ENCODE measurements at regions not wholly inside any gene's neighbourhood (a gene's known extent, or its start where the extent isn't known, plus 50 kb on each side); places are given as distances from the start of the nearest gene placed in this dataset.

DNA sequence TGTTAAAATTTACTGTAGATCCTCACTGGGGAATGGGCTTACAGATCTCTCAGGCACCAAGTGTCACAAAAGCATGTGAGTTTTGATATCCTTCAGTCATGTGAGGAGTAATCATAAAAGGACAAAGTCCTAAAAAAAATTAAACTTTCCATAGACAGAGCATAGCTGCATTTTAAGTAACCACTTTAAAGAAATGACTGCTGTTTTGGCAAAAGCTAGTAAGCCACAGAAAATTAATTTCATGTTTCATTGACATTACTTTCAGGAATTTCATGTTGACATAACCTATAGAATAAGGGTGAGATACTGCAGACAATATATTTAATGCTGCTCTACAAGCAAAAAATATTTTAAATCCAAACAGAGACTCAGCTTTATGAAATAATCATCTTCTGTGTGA, 156.3 kb downstream of the LYPLAL1 start:
- H3K27ac ChIP-seq (ENCODE audit: low read depth, low read length), result peak overlapping the region; percentile 31

GRCh38 chr1:219329578-219329977, 155.9 kb downstream of the LYPLAL1 start:
- TF ChIP-seq CTCF (IDR thresholded peaks at IDR 0.05; ENCODE audit: extremely low read depth, low read depth, low read length), result no peak
- DNase-seq (ENCODE audit: insufficient read length, low spot score, missing footprints), result no peak
- Histone ChIP-seq H2AFZ (ENCODE audit: low read length) (no peak overlapping the region), H3K79me2 (ENCODE audit: insufficient read depth, low read length) (no peaks in the 10 kb centered on the region), H3K27ac (ENCODE audit: low read depth, low read length) (peak overlapping the region; percentile 31), H3K4me3 (ENCODE audit: insufficient read depth, low read length) (no peak overlapping the region), H3K27me3 (ENCODE audit: insufficient read depth, low read length) (peaks cover 8% of the 10 kb centered on the region), H3K4me1 (ENCODE audit: insufficient read depth, low read length) (peaks cover 24% of the 10 kb centered on the region), H4K20me1 (ENCODE audit: insufficient read depth, low read length) (no peaks in the 10 kb centered on the region), H3K36me3 (ENCODE audit: insufficient read depth, low read length) (no peaks in the 10 kb centered on the region), H3K4me2 (ENCODE audit: insufficient read depth, low read length) (peak overlapping the region; percentile 59), H3K9me3 (ENCODE audit: low read depth, low read length) (no peaks in the 10 kb centered on the region)

More for the DNA sequence above, 156.3 kb downstream of the LYPLAL1 start:
- DNase-seq (ENCODE audit: insufficient read length, low spot score, missing footprints), result no peak
- no peak overlapping the region for H2AFZ ChIP-seq (ENCODE audit: low read length)
- no peaks in the 10 kb centered on the region for H4K20me1 ChIP-seq (ENCODE audit: insufficient read depth, low read length)
- peaks cover 20% of the 10 kb centered on the region for H3K4me1 ChIP-seq (ENCODE audit: insufficient read depth, low read length)
- no peak for TF ChIP-seq CTCF (IDR thresholded peaks at IDR 0.05; ENCODE audit: extremely low read depth, low read depth, low read length)
- no peaks in the 10 kb centered on the region for H3K36me3 ChIP-seq (ENCODE audit: insufficient read depth, low read length)
- peak overlapping the region; percentile 59 for H3K4me2 ChIP-seq (ENCODE audit: insufficient read depth, low read length)
- H3K79me2 ChIP-seq (ENCODE audit: insufficient read depth, low read length), result no peaks in the 10 kb centered on the region
- peaks cover 8% of the 10 kb centered on the region for H3K27me3 ChIP-seq (ENCODE audit: insufficient read depth, low read length)
- no peaks in the 10 kb centered on the region for H3K9me3 ChIP-seq (ENCODE audit: low read depth, low read length)
- no peak overlapping the region for H3K4me3 ChIP-seq (ENCODE audit: insufficient read depth, low read length)

DNA sequence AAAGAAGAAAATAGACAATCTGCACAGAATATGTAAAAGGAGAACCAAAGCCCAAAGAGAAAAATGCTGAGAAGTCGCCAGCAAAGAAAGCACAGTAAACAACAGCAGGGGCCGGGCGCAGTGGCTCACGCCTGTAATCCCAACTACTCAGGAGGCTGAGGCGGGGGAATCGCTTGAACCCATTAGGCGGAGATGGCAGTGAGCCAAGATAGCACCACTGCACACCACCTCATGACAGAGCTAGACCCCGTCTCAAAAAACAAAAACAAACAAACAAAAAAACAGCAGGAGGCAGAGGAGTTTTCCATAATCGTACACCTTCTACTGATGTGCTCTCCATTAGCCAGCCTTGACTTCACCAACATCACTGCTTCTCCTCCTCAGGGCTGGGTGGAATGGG, 153.2 kb downstream of the LYPLAL1 start:
- Histone ChIP-seq H3K4me2 (ENCODE audit: insufficient read depth, low read length) (no peak overlapping the region), H3K27ac (ENCODE audit: low read depth, low read length) (no peak overlapping the region), H2AFZ (ENCODE audit: low read length) (no peak overlapping the region), H3K36me3 (ENCODE audit: insufficient read depth, low read length) (no peaks in the 10 kb centered on the region), H3K27me3 (ENCODE audit: insufficient read depth, low read length) (peaks cover 19% of the 10 kb centered on the region), H3K4me3 (ENCODE audit: insufficient read depth, low read length) (no peak overlapping the region), H3K4me1 (ENCODE audit: insufficient read depth, low read length) (peaks cover 42% of the 10 kb centered on the region), H3K79me2 (ENCODE audit: insufficient read depth, low read length) (no peaks in the 10 kb centered on the region), H3K9me3 (ENCODE audit: low read depth, low read length) (no peaks in the 10 kb centered on the region), H4K20me1 (ENCODE audit: insufficient read depth, low read length) (no peaks in the 10 kb centered on the region)
- no peak for DNase-seq (ENCODE audit: insufficient read length, low spot score, missing footprints)
- no peak for TF ChIP-seq CTCF (IDR thresholded peaks at IDR 0.05; ENCODE audit: extremely low read depth, low read depth, low read length)

GRCh38 chr1:219325368-219325742, 151.7 kb downstream of the LYPLAL1 start:
- Histone ChIP-seq H3K4me1 (ENCODE audit: insufficient read depth, low read length) (peaks cover 42% of the 10 kb centered on the region), H3K9me3 (ENCODE audit: low read depth, low read length) (no peaks in the 10 kb centered on the region), H3K36me3 (ENCODE audit: insufficient read depth, low read length) (no peaks in the 10 kb centered on the region), H2AFZ (ENCODE audit: low read length) (no peak overlapping the region), H3K4me2 (ENCODE audit: insufficient read depth, low read length) (peak overlapping the region; percentile 73), H3K4me3 (ENCODE audit: insufficient read depth, low read length) (no peak overlapping the region), H3K79me2 (ENCODE audit: insufficient read depth, low read length) (no peaks in the 10 kb centered on the region), H3K27ac (ENCODE audit: low read depth, low read length) (peak overlapping the region; percentile 79), H3K27me3 (ENCODE audit: insufficient read depth, low read length) (peaks cover 23% of the 10 kb centered on the region), H4K20me1 (ENCODE audit: insufficient read depth, low read length) (no peaks in the 10 kb centered on the region)
- no peak for TF ChIP-seq CTCF (IDR thresholded peaks at IDR 0.05; ENCODE audit: extremely low read depth, low read depth, low read length)
- DNase-seq (ENCODE audit: insufficient read length, low spot score, missing footprints), result no peak
